ENCODE measurements at regions not wholly inside any gene's neighbourhood (a gene's known extent, or its start where the extent isn't known, plus 50 kb on each side); places are given as distances from the start of the nearest gene placed in this dataset.
"Not testable (repeated sequence)": the region's sequence is repeated elsewhere in the genome, so short reads cannot be mapped to it uniquely, and the experiment has no call there.

- no peak overlapping the region for H3K4me2 ChIP-seq (ENCODE audit: low read depth, low read length, poor library complexity, severe bottlenecking)
- H3F3A ChIP-seq (ENCODE audit: low read depth) = no peaks in the 10 kb centered on the region
- peaks cover 13% of the 10 kb centered on the region for H3K4me1 ChIP-seq (ENCODE audit: insufficient read depth, low read length, poor library complexity, severe bottlenecking)
- H3K27me3 ChIP-seq (ENCODE audit: insufficient read depth, low read length, poor library complexity, severe bottlenecking) = no peaks in the 10 kb centered on the region
- no peaks in the 10 kb centered on the region for H3K9me3 ChIP-seq (ENCODE audit: insufficient read depth, low read depth, low read length)
- no peak overlapping the region for H2AFZ ChIP-seq (ENCODE audit: low read length)
- no peak overlapping the region for H3K4me3 ChIP-seq (ENCODE audit: low read length, poor library complexity, severe bottlenecking)
- no peaks in the 10 kb centered on the region for H3K79me2 ChIP-seq (ENCODE audit: insufficient read depth, low read length)
- H3K9ac ChIP-seq (ENCODE audit: low read depth, low read length, poor library complexity, severe bottlenecking) = no peak overlapping the region
- TF ChIP-seq CTCF (conservative IDR thresholded peaks at IDR 0.05; ENCODE audit: low read length) = no peak
- TF ChIP-seq EZH2phosphoT487 (IDR thresholded peaks at IDR 0.05; ENCODE audit: borderline replicate concordance) = no peak
- no peaks in the 10 kb centered on the region for H3K9me2 ChIP-seq (replicated peaks; ENCODE audit: low read depth, low read length)
- no peaks in the 10 kb centered on the region for H3K36me3 ChIP-seq (ENCODE audit: insufficient read depth, low read length)
- H4K20me1 ChIP-seq (ENCODE audit: insufficient read depth, low read length, poor library complexity, severe bottlenecking) = no peaks in the 10 kb centered on the region
These were observed 64.1 kb upstream of the ATXN3L start for GRCh38 chrX:13383907-13384306.

- Histone ChIP-seq H3K4me2 (ENCODE audit: low read depth, low read length, poor library complexity, severe bottlenecking) (no peak overlapping the region), H3K79me2 (ENCODE audit: insufficient read depth, low read length) (no peaks in the 10 kb centered on the region), H2AFZ (ENCODE audit: low read length) (no peak overlapping the region), H4K20me1 (ENCODE audit: insufficient read depth, low read length, poor library complexity, severe bottlenecking) (no peaks in the 10 kb centered on the region), H3K27me3 (ENCODE audit: insufficient read depth, low read length, poor library complexity, severe bottlenecking) (no peaks in the 10 kb centered on the region), H3K9me3 (ENCODE audit: insufficient read depth, low read depth, low read length) (no peaks in the 10 kb centered on the region), H3K36me3 (ENCODE audit: insufficient read depth, low read length) (no peaks in the 10 kb centered on the region), H3F3A (ENCODE audit: low read depth) (no peaks in the 10 kb centered on the region), H3K4me1 (ENCODE audit: insufficient read depth, low read length, poor library complexity, severe bottlenecking) (peaks cover 22% of the 10 kb centered on the region), H3K9me2 (replicated peaks; ENCODE audit: low read depth, low read length) (no peaks in the 10 kb centered on the region), H3K4me3 (ENCODE audit: low read length, poor library complexity, severe bottlenecking) (no peak overlapping the region), H3K9ac (ENCODE audit: low read depth, low read length, poor library complexity, severe bottlenecking) (no peak overlapping the region)
- TF ChIP-seq EZH2phosphoT487 (IDR thresholded peaks at IDR 0.05; ENCODE audit: borderline replicate concordance) (no peak), CTCF (conservative IDR thresholded peaks at IDR 0.05; ENCODE audit: low read length) (no peak)
These were observed 61.7 kb upstream of the ATXN3L start for GRCh38 chrX:13381514-13381913.

GRCh38 chrX:13380211-13380610 is 60.4 kb upstream of the ATXN3L start:
- no peaks in the 10 kb centered on the region for H4K20me1 ChIP-seq (ENCODE audit: insufficient read depth, low read length, poor library complexity, severe bottlenecking)
- no peak for TF ChIP-seq EZH2phosphoT487 (IDR thresholded peaks at IDR 0.05; ENCODE audit: borderline replicate concordance)
- TF ChIP-seq CTCF (conservative IDR thresholded peaks at IDR 0.05; ENCODE audit: low read length) = no peak

GRCh38 chrX:13378562-13379518 is 59.0 kb upstream of the ATXN3L start:
- H3F3A ChIP-seq (ENCODE audit: low read depth); H3K9me3 ChIP-seq (ENCODE audit: insufficient read depth, low read depth, low read length): not testable (repeated sequence)

More at GRCh38 chrX:13380211-13380610, 60.4 kb upstream of the ATXN3L start:
- Histone ChIP-seq H3K9ac (ENCODE audit: low read depth, low read length, poor library complexity, severe bottlenecking) (no peak overlapping the region), H3K27me3 (ENCODE audit: insufficient read depth, low read length, poor library complexity, severe bottlenecking) (no peaks in the 10 kb centered on the region), H3K79me2 (ENCODE audit: insufficient read depth, low read length) (no peaks in the 10 kb centered on the region), H3K4me2 (ENCODE audit: low read depth, low read length, poor library complexity, severe bottlenecking) (no peak overlapping the region), H3F3A (ENCODE audit: low read depth) (no peaks in the 10 kb centered on the region), H3K4me3 (ENCODE audit: low read length, poor library complexity, severe bottlenecking) (no peak overlapping the region), H2AFZ (ENCODE audit: low read length) (no peak overlapping the region), H3K9me2 (replicated peaks; ENCODE audit: low read depth, low read length) (no peaks in the 10 kb centered on the region), H3K36me3 (ENCODE audit: insufficient read depth, low read length) (no peaks in the 10 kb centered on the region), H3K9me3 (ENCODE audit: insufficient read depth, low read depth, low read length) (no peaks in the 10 kb centered on the region), H3K4me1 (ENCODE audit: insufficient read depth, low read length, poor library complexity, severe bottlenecking) (peaks cover 12% of the 10 kb centered on the region)

More at GRCh38 chrX:13378562-13379518, 59.0 kb upstream of the ATXN3L start:
- not testable (repeated sequence) for H4K20me1 ChIP-seq (ENCODE audit: insufficient read depth, low read length, poor library complexity, severe bottlenecking); H3K36me3 ChIP-seq (ENCODE audit: insufficient read depth, low read length); H2AFZ ChIP-seq (ENCODE audit: low read length); H3K27me3 ChIP-seq (ENCODE audit: insufficient read depth, low read length, poor library complexity, severe bottlenecking); H3K4me3 ChIP-seq (ENCODE audit: low read length, poor library complexity, severe bottlenecking); H3K4me2 ChIP-seq (ENCODE audit: low read depth, low read length, poor library complexity, severe bottlenecking); H3K9me2 ChIP-seq (replicated peaks; ENCODE audit: low read depth, low read length); H3K9ac ChIP-seq (ENCODE audit: low read depth, low read length, poor library complexity, severe bottlenecking); H3K79me2 ChIP-seq (ENCODE audit: insufficient read depth, low read length)
- peaks cover 12% of the 10 kb centered on the region for H3K4me1 ChIP-seq (ENCODE audit: insufficient read depth, low read length, poor library complexity, severe bottlenecking)

Data from Loucy (cell line).